Activated CD8-positive, alpha-beta memory T cell treated with anti-CD3 and anti-CD28 coated beads for 1 hour (primary cell): ENCODE measurements at regions not wholly inside any gene's neighbourhood (a gene's known extent, or its start where the extent isn't known, plus 50 kb on each side); places are given as distances from the start of the nearest gene placed in this dataset.

ENCODE experiments used
- DNase-seq, 2 donors: peaks; one replicate each; pipeline ENCODE4 v3.0.0-alpha.2; 2020; ENCODE audit warnings: low read depth in 1 of 2; ENCODE audit errors: extremely low read depth in 1 of 2

DNA sequence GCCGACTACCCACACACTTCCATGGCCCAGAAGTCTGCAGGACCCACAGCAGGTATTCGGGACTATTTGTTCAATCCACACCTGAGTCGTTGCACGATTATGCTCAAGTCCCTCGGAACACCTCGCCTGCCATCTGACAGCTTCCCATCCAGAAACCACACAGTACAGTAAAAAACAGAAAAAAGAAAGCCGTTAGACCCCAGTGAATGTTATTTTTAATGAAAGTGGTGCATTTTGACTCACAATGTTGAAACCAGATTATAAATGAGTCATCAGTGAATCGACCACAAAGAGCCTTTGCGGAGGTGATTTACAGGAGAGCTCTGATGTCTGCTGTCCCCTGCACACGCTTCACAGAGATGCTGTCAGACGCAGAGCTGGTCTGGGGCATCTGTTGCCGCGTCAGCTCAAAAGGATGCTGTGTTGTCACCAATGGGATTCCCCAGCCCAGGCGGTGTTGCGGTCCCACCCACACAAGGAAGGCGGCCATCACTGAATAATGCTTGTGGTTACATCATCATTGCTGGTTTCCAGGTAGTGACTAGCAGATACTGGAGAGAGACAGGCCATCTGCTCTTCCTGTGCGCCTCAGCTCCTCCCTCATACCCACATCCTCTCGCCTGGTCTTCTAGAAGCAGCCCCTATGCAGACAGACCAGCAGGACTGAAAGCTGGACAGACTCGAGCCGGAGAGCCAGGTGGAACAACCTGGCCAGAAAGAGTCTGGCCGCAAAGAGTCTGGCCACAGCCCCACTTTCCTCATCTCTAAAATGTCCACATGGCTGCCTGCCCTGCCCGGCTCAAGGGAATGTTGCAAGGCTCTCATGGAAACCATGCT lies 116.8 kb downstream of the TOMM20 start:
- peak; percentile 81 to 91 for DNase-seq

DNA sequence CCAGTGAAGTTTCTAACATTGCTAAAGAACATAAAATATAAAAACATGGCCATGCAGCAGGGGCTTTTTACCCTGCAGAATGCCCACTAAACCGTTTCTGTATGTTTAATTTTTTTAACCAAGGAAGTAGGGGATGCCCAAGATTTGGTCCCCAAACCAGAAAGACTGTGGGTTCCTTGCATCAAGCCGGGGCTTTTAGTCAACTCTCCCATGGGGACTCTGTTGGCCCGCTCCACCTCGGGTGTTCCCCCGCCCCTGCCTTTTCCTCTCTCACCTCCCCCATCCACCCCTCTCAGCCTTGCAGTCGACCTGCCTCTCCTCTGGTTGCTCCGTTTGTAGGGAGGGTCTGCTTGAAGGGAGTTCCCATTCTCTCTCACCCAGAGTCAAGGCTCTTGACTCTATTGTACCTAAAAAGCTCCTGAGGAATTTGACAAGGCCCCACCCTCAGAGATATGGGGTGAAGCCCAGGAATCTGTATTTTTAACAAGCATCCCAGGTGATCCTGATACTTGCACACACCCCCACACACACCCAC lies 117.5 kb downstream of the TOMM20 start:
- no peak for DNase-seq

DNA sequence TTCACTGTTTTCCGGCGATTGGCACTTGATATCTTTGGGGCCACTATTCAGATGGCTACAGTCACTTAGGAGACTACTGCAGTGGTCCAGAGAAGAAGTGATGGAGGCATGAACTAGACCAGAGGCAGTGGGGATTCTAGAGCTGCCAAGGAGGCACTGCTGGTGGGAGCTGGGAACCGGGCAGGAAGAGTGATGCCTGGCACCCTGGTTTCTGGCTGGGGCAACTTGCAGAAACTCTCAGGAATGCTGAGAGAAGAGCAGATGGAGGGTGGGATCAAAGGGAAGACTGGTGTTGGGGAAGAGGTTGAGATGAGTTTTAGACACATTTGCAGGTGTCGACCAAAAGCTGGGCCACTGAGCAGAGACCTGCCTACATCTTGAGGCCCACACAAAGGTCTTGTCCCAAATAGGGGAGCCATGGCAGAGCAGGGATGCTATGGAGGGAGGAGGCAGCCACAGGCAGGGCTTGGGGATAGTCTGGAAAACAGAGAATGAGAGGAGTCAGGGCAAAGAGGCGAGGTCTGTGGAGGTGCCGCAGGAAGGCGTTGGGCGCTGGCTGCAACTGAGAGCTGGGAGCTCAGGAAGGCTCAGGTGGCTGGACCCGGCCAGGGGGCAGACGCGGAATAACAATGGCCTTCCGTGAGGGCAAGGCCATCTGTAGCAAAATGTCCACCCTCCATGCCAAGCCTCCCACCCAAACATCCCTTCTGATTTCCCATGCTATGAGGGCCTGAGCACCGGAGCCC lies 118.9 kb downstream of the TOMM20 start:
- DNase-seq, result no peak

DNA sequence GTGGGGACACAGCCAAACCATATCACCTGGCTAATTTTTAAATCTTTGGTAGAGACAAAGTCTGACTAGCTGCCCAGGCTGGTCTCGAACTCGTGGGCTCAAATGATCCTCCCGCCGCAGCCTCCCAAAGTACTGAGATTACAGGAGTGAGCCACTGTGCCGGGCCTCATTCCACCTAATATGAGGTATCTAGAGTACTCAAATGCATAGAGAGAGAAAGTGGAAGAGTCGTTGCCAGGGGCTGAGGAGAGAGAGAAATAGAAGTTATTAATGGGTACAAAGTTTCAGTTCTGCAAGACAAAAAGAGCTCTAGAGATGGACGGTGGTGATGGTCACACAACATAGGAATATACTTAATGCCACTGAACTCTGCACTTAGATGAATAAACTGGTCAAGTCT lies 119.6 kb downstream of the TOMM20 start:
- no peak for DNase-seq

DNA sequence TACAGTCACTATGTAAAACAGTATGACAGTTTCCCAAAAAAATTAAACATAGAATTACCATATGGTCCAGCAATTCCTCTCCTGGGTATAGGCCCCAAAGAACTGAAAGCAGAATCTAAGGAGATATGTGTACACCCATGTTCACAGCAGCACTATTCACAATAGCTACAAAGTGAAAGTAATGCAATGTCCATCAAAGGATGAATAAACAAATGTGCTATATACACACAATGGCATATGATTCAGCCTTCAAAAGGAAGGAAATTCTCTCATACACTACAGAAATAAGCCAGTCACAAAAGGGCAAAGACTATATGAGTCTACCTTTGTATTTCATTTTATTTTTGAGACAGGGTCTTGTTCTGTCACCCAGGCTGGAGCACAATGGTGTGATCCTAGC lies 120.4 kb downstream of the TOMM20 start:
- no peak for DNase-seq

DNA sequence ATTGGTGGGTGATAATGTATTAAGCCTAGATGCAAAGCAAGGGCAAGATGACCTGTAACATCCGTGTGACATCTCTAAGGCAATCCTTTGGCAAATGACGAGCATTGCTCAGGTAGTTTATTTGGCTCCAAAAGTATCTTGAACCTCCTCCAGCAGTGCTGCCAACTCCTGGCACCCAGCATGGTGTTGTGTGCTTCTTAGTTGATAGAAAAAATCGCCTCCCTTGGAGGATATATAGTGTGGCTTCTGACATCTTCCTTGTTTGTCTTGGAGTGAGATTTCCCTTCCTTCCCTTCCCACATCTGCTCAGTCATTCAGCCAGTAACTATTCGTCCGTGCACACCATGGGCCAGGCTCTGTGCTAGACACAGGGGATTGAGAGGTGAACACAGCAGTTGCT lies 121.8 kb downstream of the TOMM20 start:
- no peak for DNase-seq

DNA sequence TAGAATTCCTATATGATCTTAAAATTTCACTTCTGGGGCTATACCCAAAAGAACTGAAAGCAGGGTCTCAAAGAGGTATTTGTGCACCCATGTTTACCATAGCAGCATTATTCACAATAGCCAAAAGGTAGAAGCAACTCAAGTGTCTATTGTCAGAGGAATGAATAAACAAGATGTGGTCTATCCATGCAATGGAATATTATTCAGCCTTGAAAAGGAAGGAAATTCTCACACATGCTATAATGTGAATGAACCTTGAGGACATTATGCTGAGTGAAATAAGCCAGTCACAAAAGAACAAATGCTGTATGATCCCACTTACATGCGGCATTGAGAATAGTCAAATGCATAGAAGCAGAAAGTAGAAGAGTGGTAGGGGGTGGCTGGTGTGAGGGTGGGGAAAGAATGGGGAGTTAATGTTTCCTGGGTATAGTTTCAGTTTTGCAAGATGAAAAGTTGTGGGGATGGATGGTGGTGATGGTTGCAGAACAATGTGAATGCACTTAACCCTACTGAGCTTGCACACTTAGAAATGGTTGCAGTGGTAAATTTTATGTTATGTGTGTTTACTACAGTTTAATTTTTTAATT lies 122.4 kb downstream of the TOMM20 start:
- no peak for DNase-seq

DNA sequence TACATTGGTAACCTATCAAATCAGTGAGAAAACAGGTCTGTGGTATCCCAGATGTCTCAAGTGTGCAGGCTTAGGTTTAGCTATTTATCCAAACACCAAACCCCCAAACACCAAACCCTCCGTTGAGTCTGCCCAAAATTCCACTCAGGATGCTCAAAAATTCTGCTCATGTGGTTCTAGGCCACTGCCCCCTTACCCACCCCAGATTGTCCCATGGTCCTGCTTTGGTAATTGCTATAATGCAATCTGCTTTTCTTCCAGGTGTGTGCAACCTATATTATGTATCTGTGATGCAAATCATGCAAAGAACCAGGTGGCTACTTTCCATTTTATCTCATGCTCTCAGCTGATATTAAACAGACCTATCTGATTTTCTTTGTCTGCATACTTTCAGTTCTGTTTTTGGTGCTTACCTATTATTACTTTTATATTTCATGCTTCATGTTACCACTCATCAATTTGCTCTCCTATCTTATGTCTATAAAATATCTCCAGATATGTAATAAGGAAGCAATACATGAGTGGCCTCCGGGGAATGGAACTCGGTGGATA lies 123.7 kb downstream of the TOMM20 start:
- DNase-seq, result no peak

DNA sequence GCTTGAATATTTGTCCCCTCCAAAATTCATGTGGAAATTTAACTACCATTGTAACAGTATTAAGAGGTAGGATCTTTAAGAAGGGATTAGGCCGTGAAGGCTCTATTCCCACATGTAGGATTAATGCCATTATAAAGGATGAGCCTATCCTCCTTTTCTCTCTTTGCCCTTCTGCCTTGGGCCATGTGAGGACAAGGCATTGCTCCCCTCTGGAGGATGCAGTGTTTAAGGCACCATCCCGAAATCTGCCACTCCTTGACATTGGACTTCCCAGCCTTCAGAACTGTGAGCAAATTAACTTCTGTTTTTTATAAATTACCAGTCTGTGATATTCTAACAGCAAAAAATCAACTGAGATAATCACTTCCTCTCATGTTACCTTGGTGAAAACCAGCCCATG lies 124.4 kb downstream of the TOMM20 start:
- DNase-seq, result no peak

DNA sequence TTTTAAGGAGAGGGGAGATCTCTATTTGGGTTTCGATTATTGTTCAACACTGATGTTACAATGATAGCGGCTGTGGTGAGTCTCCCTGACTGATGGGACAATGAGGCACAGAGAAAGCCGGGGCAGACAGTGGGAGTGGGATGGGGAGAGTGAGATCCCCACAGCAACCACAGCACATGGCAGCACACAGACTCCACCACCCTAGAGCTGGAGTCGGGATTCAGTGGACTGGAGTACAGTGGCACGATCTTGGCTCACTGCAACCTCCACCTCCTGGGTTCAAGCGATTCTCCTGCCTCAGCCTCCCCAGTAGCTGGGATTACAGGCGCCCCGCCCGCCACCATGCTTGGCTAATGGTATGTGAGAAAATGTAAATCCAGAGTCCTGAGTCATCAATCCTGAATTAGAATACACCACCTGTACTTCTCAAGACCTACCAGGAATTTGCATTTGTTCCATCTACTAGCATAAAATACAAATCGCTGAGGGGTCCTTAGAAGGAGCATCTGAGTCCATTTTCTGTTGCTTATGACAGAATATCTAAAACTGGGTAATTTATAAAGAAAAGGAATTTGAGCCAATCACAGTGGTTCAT lies 125.8 kb downstream of the TOMM20 start:
- DNase-seq, result no peak

DNA sequence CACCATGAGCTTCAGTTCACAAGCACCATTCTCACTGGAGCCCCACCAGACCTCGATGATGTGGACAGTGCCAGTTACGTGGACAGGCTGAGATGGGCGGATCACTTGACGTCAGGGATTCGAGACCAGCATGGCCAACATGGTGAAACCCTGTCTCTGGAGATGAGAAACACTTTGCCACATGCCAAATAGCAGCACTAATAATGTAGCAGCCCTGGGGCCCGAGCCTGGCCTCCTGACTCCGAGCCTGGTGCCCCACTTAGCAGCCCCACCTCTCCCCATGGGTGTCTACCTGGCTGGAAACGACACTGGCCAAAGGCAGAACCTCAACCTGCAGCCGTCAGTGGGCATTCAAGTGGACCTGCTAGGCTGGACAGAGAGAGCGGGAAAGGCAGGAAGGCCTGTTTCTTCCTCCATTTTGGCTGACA lies 129.1 kb downstream of the TOMM20 start:
- DNase-seq, result no peak

DNA sequence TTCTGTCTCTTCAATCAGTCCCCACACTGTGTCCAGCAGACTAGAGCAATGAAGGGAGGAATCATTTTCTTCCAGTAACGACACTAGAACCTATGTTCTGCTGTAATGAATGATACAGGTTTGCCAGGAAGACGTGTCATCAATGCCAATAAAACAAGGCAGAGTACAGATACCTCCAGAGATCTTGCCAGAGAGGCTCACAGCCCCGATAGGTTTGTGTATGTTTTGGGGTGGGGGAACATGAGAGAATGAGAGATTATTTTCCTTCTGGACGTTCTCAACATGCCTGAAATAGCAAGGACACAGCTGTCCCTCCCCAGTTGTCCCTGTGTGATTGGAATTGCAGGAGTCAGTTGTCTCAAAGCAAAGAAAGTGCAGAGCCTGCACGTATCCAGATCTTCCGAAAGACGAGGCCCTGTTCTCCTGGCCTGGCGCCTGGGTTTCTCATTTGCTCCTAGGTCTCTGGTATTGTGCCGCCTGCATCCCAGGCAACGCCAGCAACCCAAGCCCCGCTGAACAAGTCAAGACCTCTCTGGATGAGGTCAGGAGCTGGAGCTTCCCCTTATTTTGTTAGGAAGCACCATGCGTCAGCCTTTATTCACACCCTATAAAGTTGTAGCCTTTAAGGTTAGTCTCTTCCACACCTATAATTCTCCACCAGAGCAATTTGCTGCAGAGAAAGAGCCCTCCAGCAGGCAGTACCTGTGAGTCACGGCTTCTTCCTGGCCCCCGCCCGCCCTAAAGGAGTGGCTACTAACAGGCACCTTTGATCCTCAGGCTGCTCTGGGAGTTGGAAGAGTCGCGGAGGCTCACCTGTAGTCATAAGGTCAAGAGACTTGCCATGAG lies 130.5 kb downstream of the TOMM20 start:
- no peak for DNase-seq

DNA sequence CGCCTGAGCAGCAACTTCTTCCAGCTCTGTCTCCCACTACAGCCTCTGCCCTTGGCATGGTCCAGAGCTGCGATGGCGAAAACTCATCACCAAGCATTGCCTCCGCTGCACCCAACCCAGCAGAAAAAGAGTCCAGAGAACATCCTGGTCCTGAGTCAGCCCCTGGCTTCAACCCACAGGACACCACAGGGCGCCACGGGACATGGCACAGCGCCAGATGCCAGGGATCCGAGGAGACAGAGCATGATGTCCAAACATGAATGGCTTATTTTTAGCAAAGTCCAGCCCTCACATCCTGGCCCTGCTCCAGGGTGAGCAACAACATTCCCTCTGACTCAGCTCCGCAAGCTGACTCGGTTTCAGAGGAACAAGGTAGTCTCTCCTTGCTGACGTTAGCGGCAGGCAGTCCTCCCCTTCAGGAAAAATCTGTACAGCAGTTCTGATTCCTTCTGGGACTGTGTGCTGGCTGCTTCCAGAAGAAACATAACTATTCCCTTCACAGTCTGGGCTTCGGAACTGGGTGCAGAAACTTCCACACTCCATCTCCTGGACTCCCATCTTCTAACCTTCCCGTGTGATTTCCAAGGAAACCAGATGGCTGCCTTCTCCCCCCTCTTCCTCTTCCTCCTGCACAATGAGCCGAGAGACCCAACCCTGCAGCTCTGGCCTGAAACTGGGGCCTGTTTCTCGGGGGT lies 131.3 kb downstream of the TOMM20 start:
- DNase-seq, result no peak

DNA sequence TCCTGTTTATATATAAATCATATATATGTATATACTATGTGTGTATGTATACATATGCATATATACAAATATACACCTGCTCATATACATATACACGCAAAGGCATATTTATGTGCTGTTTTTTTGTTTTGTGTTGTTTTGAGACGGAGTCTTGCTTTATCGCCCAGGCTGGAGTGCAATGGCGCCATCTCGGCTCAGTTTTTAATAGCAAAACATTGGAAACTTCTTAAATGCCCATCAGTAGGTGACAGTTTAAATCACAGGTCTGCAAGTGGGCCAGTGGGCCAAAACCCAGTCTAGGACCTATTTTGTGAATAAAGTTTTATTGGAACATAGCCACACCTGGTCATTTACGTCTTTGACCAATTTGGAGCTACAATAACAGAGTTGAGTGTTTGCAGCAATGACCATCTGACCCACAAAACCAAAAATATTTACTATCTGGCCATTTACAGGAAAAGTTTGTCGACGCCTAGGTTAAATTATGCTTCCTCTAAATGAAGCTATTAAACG lies 132.3 kb downstream of the TOMM20 start:
- DNase-seq, result no peak

DNA sequence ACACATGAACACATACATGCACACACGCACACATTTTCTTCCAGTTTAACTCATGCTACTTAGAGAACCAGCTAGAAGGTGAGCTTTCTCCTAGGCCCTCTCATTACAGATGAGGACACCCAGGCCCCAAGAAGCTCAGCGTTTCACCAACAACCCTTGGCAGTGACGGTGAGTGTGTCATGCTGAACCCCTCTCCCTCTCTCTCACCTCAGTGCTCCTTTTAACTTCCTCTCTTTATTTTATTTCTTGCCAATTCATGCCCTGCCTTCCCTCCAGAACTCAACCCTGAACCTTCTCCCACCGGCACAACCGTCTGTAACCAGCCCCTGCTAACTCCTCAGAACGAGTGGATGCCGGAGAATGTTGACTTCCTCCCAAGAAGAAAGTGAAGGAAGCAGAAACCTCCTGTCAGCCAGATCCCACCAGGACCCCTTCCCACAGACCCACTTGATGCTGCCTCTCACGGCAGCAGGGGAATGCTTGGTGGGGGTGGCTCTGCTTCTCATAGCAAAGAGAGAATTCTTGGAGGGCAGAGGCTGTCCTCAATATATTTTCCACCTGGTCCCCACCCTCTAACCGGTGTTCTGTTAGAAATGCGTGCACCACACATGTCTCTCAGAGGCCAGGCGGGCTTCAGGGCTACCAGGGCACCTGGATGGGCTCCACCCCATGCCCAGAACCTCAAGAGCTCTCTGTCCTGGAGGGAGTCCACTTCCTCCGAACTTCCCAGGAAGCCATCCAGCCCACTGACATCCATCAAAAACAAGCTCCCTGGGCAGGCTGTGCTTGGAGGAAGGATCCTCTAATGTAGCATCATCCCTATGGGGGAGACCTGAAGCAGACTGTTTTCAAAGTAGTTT lies 134.0 kb downstream of the TOMM20 start:
- no peak for DNase-seq

DNA sequence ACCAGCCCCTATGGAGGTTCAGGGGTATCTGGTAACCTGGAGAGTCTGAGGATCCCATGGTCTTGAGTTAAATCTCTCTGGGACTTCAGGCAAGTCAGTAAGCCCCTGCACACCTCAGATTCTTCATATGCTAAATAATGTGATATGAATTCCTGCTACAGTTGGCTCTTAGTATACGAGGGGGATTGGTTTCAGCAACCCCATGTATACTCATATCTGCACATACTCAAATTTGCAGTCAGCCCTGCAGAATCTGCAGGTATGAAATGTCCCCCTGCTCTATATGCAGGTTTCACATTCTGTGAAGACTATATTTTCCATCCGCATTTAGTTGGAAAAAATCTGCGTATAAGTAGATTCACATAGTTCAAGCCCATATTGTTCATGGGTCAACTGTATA lies 136.6 kb downstream of the TOMM20 start:
- no peak for DNase-seq

DNA sequence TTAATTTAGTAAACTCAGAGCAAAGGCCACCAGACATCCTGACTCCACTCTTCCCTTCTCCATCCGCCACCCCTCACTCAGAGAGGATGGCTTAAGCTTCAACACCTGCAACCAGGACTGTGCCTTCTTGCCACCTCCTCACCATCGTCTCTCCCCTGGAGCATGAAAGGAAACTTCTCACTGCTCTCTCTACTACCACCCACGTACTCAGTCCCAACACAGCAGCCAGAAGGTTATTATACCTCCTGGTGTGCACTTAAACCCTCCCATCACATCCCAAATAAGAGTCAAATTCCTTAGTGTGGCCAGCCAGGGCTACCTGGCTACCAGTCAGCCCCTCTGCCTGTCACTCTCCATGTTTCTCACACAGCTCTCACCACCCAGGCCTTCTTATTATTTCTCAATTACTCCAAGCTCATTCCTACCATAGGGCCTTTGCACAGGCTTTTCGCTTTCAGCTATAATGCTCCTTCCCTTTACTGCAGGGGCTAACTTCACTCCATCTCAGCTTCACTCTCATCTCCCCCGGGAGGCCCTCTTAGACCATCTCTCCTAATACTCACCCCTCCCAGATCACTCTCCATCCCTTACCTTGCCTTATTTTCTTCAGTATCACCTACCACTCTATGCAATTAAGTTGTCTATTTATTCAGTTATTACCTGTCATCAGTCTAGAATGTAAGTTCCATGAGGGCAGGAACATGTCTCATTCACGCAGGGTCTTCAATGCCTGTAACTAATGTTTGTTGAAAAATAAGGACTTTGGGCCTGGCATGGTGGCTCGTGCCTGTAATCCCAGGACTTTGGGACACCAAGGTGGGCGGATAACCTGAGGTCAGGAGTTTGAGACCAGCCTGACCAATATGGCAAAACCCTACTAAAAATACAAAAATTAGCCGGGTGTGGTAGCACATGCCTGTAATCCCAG lies 137.5 kb downstream of the TOMM20 start:
- no peak for DNase-seq
